ENCODE measurements at regions not wholly inside any gene's neighbourhood (a gene's known extent, or its start where the extent isn't known, plus 50 kb on each side); places are given as distances from the start of the nearest gene placed in this dataset.

DNA sequence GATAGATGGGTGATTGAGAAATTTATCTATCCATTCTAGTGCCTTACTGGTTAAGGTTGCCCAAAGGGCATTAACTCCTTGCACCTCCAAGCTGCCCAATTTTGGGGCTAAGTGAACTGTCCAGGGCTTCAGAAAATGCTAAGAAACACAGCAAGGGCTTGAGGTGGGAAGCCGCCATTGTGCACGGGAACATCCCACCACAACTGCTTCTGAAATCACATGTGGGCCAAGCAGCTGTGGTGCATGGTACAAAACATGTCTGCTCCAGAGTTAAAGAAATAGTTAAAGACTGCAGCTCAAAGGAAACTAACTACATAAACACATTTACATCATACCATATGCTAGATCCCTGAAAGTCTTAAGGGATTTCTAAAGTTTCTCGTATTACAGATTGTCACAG, 144.3 kb upstream of the NDST3 start:
- no peak overlapping the region for H3K4me3 Mint-ChIP-seq
- H3K27me3 Mint-ChIP-seq (ENCODE audit: insufficient read depth): peaks cover 9% of the 10 kb centered on the region
- no peak overlapping the region for H3K27ac ChIP-seq (ENCODE audit: low read depth, low read length)
- TF ChIP-seq, protein P1, sequence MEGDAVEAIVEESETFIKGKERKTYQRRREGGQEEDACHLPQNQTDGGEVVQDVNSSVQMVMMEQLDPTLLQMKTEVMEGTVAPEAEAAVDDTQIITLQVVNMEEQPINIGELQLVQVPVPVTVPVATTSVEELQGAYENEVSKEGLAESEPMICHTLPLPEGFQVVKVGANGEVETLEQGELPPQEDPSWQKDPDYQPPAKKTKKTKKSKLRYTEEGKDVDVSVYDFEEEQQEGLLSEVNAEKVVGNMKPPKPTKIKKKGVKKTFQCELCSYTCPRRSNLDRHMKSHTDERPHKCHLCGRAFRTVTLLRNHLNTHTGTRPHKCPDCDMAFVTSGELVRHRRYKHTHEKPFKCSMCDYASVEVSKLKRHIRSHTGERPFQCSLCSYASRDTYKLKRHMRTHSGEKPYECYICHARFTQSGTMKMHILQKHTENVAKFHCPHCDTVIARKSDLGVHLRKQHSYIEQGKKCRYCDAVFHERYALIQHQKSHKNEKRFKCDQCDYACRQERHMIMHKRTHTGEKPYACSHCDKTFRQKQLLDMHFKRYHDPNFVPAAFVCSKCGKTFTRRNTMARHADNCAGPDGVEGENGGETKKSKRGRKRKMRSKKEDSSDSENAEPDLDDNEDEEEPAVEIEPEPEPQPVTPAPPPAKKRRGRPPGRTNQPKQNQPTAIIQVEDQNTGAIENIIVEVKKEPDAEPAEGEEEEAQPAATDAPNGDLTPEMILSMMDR (conservative IDR thresholded peaks at IDR 0.05): no peak
- H3K9me3 ChIP-seq (ENCODE audit: control insufficient read depth, low read length): no peaks in the 10 kb centered on the region
- H3K9me3 Mint-ChIP-seq: peaks cover 2% of the 10 kb centered on the region
- no peak overlapping the region for H3K4me3 ChIP-seq (ENCODE audit: low read length)
- peaks cover 8% of the 10 kb centered on the region for H3K4me1 Mint-ChIP-seq
- no peaks in the 10 kb centered on the region for H3K36me3 ChIP-seq (ENCODE audit: control insufficient read depth, insufficient read depth, low read length)
- no peak for DNase-seq
- no peak overlapping the region for H3K27ac Mint-ChIP-seq
- 94 to 100% methylated on average over 1 to 3 of the region's 3 CpGs for WGBS, 2 experiments (ENCODE audit: insufficient coverage in 1 of 2, insufficient read length in 1 of 2)
- peaks cover 16% of the 10 kb centered on the region for H3K27me3 ChIP-seq (ENCODE audit: control insufficient read depth, insufficient read depth, low read length, poor library complexity, severe bottlenecking)
- H3K36me3 Mint-ChIP-seq (ENCODE audit: low read depth): no peaks in the 10 kb centered on the region
- H3K9ac ChIP-seq (ENCODE audit: extremely low read depth, low read length, poor library complexity, severe bottlenecking): no peak overlapping the region
- no peaks in the 10 kb centered on the region for H3K4me1 ChIP-seq (ENCODE audit: control insufficient read depth, insufficient read depth, low read length)

DNA sequence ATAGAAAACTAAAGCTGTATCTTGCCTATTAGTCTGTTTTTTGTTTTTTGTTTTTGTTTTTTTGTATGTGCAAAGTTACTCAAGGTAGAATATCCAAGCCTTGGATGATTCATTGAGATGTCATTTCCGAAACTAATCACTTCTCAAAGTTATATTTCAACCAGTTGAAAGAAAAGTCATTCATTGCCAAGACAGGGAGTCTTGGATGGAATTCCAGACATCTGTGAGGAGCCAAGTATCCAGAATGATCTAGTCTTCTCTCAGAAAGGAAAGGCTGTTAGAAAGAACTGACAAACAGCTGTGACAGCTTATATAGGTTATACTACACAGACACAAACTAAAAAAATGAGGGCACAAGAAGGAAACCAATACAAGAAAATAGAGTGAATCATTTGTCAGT, 141.1 kb upstream of the NDST3 start:
- DNase-seq: no peak
- H3K9me3 ChIP-seq (ENCODE audit: control insufficient read depth, low read length): no peaks in the 10 kb centered on the region
- H3K4me1 Mint-ChIP-seq: peaks cover 8% of the 10 kb centered on the region
- H3K9me3 Mint-ChIP-seq: no peaks in the 10 kb centered on the region
- H3K4me1 ChIP-seq (ENCODE audit: control insufficient read depth, insufficient read depth, low read length): no peaks in the 10 kb centered on the region
- H3K27me3 ChIP-seq (ENCODE audit: control insufficient read depth, insufficient read depth, low read length, poor library complexity, severe bottlenecking): peaks cover 48% of the 10 kb centered on the region
- H3K27ac ChIP-seq (ENCODE audit: low read depth, low read length): no peak overlapping the region
- no peak overlapping the region for H3K9ac ChIP-seq (ENCODE audit: extremely low read depth, low read length, poor library complexity, severe bottlenecking)
- no peaks in the 10 kb centered on the region for H3K36me3 ChIP-seq (ENCODE audit: control insufficient read depth, insufficient read depth, low read length)
- no peaks in the 10 kb centered on the region for H3K36me3 Mint-ChIP-seq (ENCODE audit: low read depth)
- H3K27ac Mint-ChIP-seq: no peak overlapping the region
- no peak overlapping the region for H3K4me3 Mint-ChIP-seq
- no peak overlapping the region for H3K4me3 ChIP-seq (ENCODE audit: low read length)
- TF ChIP-seq, protein P1 (conservative IDR thresholded peaks at IDR 0.05): no peak
- peaks cover 37% of the 10 kb centered on the region for H3K27me3 Mint-ChIP-seq (ENCODE audit: insufficient read depth)
- 80 to 93% methylated on average over 1 of the region's 1 CpG for WGBS, 2 experiments (ENCODE audit: insufficient coverage in 1 of 2, insufficient read length in 1 of 2)

DNA sequence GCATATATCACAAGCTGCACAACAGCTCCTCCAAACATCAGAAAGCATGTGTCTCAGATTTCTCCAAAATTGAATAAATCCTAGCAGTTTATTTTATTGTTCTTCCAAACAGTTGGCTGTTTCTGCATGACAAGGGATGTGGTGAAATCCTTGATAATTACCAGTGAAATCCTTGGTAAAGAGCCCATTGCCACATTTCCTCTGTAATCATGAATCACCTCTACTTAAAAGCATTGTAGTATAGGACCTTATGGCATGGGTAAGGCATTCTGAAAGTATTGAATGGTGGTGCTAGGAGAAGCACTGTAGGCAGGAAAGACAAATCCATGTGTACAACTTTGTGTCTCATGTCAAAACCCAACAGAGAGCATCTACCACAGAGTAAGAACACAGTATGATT, 135.8 kb upstream of the NDST3 start:
- Histone ChIP-seq H3K9me3 (ENCODE audit: control insufficient read depth, low read length) (no peaks in the 10 kb centered on the region), H3K36me3 (ENCODE audit: control insufficient read depth, insufficient read depth, low read length) (no peaks in the 10 kb centered on the region), H3K4me1 (ENCODE audit: control insufficient read depth, insufficient read depth, low read length) (peaks cover 10% of the 10 kb centered on the region), H3K27me3 (ENCODE audit: control insufficient read depth, insufficient read depth, low read length, poor library complexity, severe bottlenecking) (peaks cover 79% of the 10 kb centered on the region), H3K27ac (ENCODE audit: low read depth, low read length) (no peak overlapping the region), H3K4me3 (ENCODE audit: low read length) (no peak overlapping the region), H3K9ac (ENCODE audit: extremely low read depth, low read length, poor library complexity, severe bottlenecking) (no peak overlapping the region)
- Mint-ChIP-seq H3K4me3 (no peak overlapping the region), H3K36me3 (ENCODE audit: low read depth) (no peaks in the 10 kb centered on the region), H3K4me1 (peaks cover 5% of the 10 kb centered on the region), H3K27ac (no peak overlapping the region), H3K27me3 (ENCODE audit: insufficient read depth) (peaks cover 48% of the 10 kb centered on the region), H3K9me3 (no peaks in the 10 kb centered on the region)
- TF ChIP-seq, protein P1 (conservative IDR thresholded peaks at IDR 0.05): no peak
- DNase-seq: no peak
